ENCODE measurements at regions not wholly inside any gene's neighbourhood (a gene's known extent, or its start where the extent isn't known, plus 50 kb on each side); places are given as distances from the start of the nearest gene placed in this dataset.
"Not testable (repeated sequence)": the region's sequence is repeated elsewhere in the genome, so short reads cannot be mapped to it uniquely, and the experiment has no call there.

DNA sequence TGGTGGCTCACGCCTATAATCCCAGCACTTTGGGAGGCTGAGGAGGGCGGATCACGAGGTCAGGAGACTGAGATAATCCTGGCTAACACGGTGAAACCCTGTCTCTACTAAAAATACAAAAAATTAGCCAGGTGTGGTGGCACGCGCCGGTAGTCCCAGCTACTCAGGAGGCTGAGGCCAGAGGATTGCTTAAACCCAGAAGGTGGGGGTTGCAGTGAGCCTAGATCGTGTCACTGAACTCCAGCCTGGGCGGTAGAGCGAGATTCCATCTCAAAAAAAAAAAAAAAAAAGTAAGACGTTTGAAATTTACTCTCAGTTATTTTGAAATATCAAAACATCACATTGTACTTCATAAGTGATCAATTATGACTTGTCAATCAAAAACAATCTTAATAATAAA, 176.9 kb upstream of the ZNF804A start:
- H3K9me3 ChIP-seq (replicated peaks; ENCODE audit: control insufficient read depth, insufficient read depth, low read depth, low read length); H3K36me3 ChIP-seq (ENCODE audit: control insufficient read depth, insufficient read depth, low read length); H3K9ac ChIP-seq (ENCODE audit: insufficient read depth in 1 of 2, low read depth in 2 of 2, low read length in 2 of 2); in situ Hi-C loops (cut with MboI); FAIRE-seq; H4K20me1 ChIP-seq (replicated peaks; ENCODE audit: control insufficient read depth, insufficient read depth, low read length); H3K27ac ChIP-seq (ENCODE audit: extremely low read depth, low read depth, low read length); H3K27me3 ChIP-seq (ENCODE audit: control insufficient read depth in 2 of 2, insufficient read depth in 2 of 2, low read length in 2 of 2); ATAC-seq; H2AFZ ChIP-seq (ENCODE audit: low read depth, low read length); H3K79me2 ChIP-seq (ENCODE audit: control insufficient read depth, insufficient read depth, low read length); H3K4me1 ChIP-seq (replicated peaks in 1 of 2; ENCODE audit: control insufficient read depth in 2 of 2, insufficient read depth in 2 of 2, low read length in 2 of 2); CTCF ChIA-PET (ENCODE audit: low intra/inter-chr PET ratio); H3K9me1 ChIP-seq (ENCODE audit: control insufficient read depth, insufficient read depth, low read length); H3K4me2 ChIP-seq (ENCODE audit: insufficient read depth, low read length); intact Hi-C loops (cut with micrococcal nuclease); BruUV-seq (replicated peaks); H3K4me3 ChIP-seq; DNase-seq (ENCODE audit: extremely low read depth in 1 of 4, low spot score in 3 of 4): not testable (repeated sequence)
- POLR2A ChIA-PET, result interaction anchor here (0.6 kb wide), 1 partner anchor 519 kb away, joined by 3 read pairs; no protein-coding TSS in a partner anchor
- WGBS (ENCODE audit: insufficient coverage, low coverage, missing lambda C conversion rate), result 11% methylated on average over 10 of the region's 11 CpGs

DNA sequence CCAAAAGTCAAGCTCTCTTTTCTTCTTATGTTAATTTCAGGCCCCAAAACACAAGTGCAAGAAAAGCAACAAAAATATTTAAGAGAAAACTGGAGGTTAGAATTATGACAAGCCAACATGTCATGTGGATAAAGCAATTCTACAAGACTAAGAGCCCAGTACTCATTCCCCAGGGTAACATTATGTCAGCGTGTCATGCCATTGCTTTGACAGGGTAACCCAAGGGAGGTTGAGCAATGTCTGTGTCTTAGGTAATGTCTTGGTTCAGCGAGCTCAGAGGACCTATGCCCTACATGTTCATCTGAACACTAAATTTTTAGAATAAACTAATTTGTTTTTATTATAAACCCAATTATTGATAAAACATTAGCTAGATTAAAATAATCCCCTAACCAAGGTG, 173.2 kb upstream of the ZNF804A start:
- in situ Hi-C loops (cut with MboI) (no loop called here), intact Hi-C loops (cut with micrococcal nuclease) (no loop called here)
- Histone ChIP-seq H3K9ac (ENCODE audit: insufficient read depth in 1 of 2, low read depth in 2 of 2, low read length in 2 of 2) (no peak overlapping the region), H3K27ac (ENCODE audit: extremely low read depth, low read depth, low read length) (no peak overlapping the region), H3K4me1 (replicated peaks in 1 of 2; ENCODE audit: control insufficient read depth in 2 of 2, insufficient read depth in 2 of 2, low read length in 2 of 2) (no peaks in the 10 kb centered on the region), H3K4me2 (ENCODE audit: insufficient read depth, low read length) (no peak overlapping the region), H3K79me2 (ENCODE audit: control insufficient read depth, insufficient read depth, low read length) (no peaks in the 10 kb centered on the region), H3K9me1 (ENCODE audit: control insufficient read depth, insufficient read depth, low read length) (no peaks in the 10 kb centered on the region), H2AFZ (ENCODE audit: low read depth, low read length) (no peak overlapping the region), H3K9me3 (replicated peaks; ENCODE audit: control insufficient read depth, insufficient read depth, low read depth, low read length) (no peaks in the 10 kb centered on the region), H3K4me3 (no peak overlapping the region), H4K20me1 (replicated peaks; ENCODE audit: control insufficient read depth, insufficient read depth, low read length) (no peaks in the 10 kb centered on the region), H3K27me3 (ENCODE audit: control insufficient read depth in 2 of 2, insufficient read depth in 2 of 2, low read length in 2 of 2) (no peaks in the 10 kb centered on the region), H3K36me3 (ENCODE audit: control insufficient read depth, insufficient read depth, low read length) (no peaks in the 10 kb centered on the region)
- POLR2A ChIA-PET, result no interaction called here
- ATAC-seq (no peak), DNase-seq (ENCODE audit: extremely low read depth in 1 of 4, low spot score in 3 of 4) (no peak), FAIRE-seq (no peak)
- BruUV-seq (replicated peaks), result no TSS peak
- TF ChIP-seq, protein P1, sequence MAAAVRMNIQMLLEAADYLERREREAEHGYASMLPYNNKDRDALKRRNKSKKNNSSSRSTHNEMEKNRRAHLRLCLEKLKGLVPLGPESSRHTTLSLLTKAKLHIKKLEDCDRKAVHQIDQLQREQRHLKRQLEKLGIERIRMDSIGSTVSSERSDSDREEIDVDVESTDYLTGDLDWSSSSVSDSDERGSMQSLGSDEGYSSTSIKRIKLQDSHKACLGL (CRISPR knock-in tag; IDR thresholded peaks at IDR 0.05; ENCODE audit: borderline replicate concordance, poor library complexity, severe bottlenecking), result no peak
- no peak for TF ChIP-seq POLR2AphosphoS2 (IDR thresholded peaks at IDR 0.05; ENCODE audit: low read length)
- no peak for TF ChIP-seq ZNF551 (CRISPR knock-in tag; IDR thresholded peaks at IDR 0.05)
- TF ChIP-seq, protein P2, sequence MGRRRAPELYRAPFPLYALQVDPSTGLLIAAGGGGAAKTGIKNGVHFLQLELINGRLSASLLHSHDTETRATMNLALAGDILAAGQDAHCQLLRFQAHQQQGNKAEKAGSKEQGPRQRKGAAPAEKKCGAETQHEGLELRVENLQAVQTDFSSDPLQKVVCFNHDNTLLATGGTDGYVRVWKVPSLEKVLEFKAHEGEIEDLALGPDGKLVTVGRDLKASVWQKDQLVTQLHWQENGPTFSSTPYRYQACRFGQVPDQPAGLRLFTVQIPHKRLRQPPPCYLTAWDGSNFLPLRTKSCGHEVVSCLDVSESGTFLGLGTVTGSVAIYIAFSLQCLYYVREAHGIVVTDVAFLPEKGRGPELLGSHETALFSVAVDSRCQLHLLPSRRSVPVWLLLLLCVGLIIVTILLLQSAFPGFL (CRISPR knock-in tag; IDR thresholded peaks at IDR 0.05), result no peak
- TF ChIP-seq GATAD2B (IDR thresholded peaks at IDR 0.05; ENCODE audit: borderline replicate concordance), result no peak
- TF ChIP-seq NFATC3 (IDR thresholded peaks at IDR 0.05), result no peak
- no peak for TF ChIP-seq ZNF764 (CRISPR knock-in tag; IDR thresholded peaks at IDR 0.05; ENCODE audit: low read depth)
- no peak for TF ChIP-seq ZFP1 (CRISPR knock-in tag; IDR thresholded peaks at IDR 0.05)
- no peak for TF ChIP-seq ZNF24 (IDR thresholded peaks at IDR 0.05)
- TF ChIP-seq, protein P3, sequence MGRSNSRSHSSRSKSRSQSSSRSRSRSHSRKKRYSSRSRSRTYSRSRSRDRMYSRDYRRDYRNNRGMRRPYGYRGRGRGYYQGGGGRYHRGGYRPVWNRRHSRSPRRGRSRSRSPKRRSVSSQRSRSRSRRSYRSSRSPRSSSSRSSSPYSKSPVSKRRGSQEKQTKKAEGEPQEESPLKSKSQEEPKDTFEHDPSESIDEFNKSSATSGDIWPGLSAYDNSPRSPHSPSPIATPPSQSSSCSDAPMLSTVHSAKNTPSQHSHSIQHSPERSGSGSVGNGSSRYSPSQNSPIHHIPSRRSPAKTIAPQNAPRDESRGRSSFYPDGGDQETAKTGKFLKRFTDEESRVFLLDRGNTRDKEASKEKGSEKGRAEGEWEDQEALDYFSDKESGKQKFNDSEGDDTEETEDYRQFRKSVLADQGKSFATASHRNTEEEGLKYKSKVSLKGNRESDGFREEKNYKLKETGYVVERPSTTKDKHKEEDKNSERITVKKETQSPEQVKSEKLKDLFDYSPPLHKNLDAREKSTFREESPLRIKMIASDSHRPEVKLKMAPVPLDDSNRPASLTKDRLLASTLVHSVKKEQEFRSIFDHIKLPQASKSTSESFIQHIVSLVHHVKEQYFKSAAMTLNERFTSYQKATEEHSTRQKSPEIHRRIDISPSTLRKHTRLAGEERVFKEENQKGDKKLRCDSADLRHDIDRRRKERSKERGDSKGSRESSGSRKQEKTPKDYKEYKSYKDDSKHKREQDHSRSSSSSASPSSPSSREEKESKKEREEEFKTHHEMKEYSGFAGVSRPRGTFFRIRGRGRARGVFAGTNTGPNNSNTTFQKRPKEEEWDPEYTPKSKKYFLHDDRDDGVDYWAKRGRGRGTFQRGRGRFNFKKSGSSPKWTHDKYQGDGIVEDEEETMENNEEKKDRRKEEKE (IDR thresholded peaks at IDR 0.05; ENCODE audit: borderline replicate concordance in 1 of 2, control insufficient read depth in 1 of 2, low read depth in 2 of 2, low read length in 1 of 2), result no peak
- no peak for TF ChIP-seq ZNF707 (CRISPR knock-in tag; conservative IDR thresholded peaks at IDR 0.05)
- no peak for TF ChIP-seq ZNF197 (CRISPR knock-in tag; IDR thresholded peaks at IDR 0.05; ENCODE audit: low read depth)
- no peak for TF ChIP-seq PHB2 (IDR thresholded peaks at IDR 0.05; ENCODE audit: low read depth)
- 8% methylated on average over 2 of the region's 2 CpGs for WGBS (ENCODE audit: insufficient coverage, low coverage, missing lambda C conversion rate)
- CTCF ChIA-PET (ENCODE audit: low intra/inter-chr PET ratio), result no interaction called here
